Duodenal mucosa (tissue), 2 donors: ENCODE measurements at regions not wholly inside any gene's neighbourhood (a gene's known extent, or its start where the extent isn't known, plus 50 kb on each side); places are given as distances from the start of the nearest gene placed in this dataset.
"Not testable (repeated sequence)": the region's sequence is repeated elsewhere in the genome, so short reads cannot be mapped to it uniquely, and the experiment has no call there.

ENCODE experiments used
- H3K27ac ChIP-seq: one replicate; pipeline ENCODE4 v1.7.0; 2013; ENCODE audit warnings: low read depth, low read length
- H3K27me3 ChIP-seq, 2 donors: one replicate each; pipeline ENCODE4 v1.7.0; 2013; ENCODE audit warnings: low read length in 2 of 2, control low read depth in 1 of 2; ENCODE audit not compliant: insufficient read depth in 2 of 2, control insufficient read depth in 1 of 2
- H3K36me3 ChIP-seq, 2 donors: one replicate each; pipeline ENCODE4 v1.7.0; 2013; ENCODE audit warnings: low read length in 2 of 2, control low read depth in 1 of 2; ENCODE audit not compliant: insufficient read depth in 2 of 2, control insufficient read depth in 1 of 2
- H3K4me1 ChIP-seq, 2 donors: one replicate each; pipeline ENCODE4 v1.7.0; 2013; ENCODE audit warnings: low read length in 2 of 2, control low read depth in 1 of 2; ENCODE audit not compliant: insufficient read depth in 2 of 2, control insufficient read depth in 1 of 2
- H3K4me3 ChIP-seq, 2 donors: one replicate each; pipeline ENCODE4 v1.7.0; 2013; ENCODE audit warnings: low read length in 2 of 2, low read depth in 1 of 2
- H3K9ac ChIP-seq, 2 donors: one replicate each; pipeline ENCODE4 v1.7.0; 2013; ENCODE audit warnings: low read length in 2 of 2, low read depth in 1 of 2
- H3K9me3 ChIP-seq, 2 donors: one replicate each; pipeline ENCODE4 v1.7.0; 2013; ENCODE audit warnings: low read length in 2 of 2, control low read depth in 1 of 2; ENCODE audit not compliant: control insufficient read depth in 1 of 2

DNA sequence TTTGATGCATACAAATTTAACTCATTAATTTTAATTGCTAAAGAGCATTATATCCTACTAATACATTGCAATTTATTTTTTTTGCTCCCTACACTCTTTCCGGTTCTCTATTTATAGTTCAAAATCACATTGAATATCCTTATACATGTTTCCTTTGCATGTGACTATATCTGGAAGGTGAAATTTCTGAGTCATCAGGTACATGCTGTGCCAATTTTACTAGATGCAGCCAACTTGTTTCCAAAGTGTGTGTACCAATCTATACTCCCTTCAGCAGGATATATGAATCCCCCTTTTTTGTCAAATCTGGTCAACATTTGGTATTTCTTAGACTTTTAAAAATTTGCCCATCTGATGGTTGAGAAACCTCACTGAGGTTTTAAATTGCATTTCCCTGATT, 602.9 kb upstream of the CAMK1G start:
- H3K4me3 ChIP-seq = no peak overlapping the region
- H3K27ac ChIP-seq = no peak overlapping the region
- H3K9me3 ChIP-seq = no peaks in the 10 kb centered on the region
- H3K9ac ChIP-seq = no peak overlapping the region
- H3K27me3 ChIP-seq = no peaks in the 10 kb centered on the region
- no peaks in the 10 kb centered on the region for H3K36me3 ChIP-seq
- H3K4me1 ChIP-seq = no peaks in the 10 kb centered on the region

DNA sequence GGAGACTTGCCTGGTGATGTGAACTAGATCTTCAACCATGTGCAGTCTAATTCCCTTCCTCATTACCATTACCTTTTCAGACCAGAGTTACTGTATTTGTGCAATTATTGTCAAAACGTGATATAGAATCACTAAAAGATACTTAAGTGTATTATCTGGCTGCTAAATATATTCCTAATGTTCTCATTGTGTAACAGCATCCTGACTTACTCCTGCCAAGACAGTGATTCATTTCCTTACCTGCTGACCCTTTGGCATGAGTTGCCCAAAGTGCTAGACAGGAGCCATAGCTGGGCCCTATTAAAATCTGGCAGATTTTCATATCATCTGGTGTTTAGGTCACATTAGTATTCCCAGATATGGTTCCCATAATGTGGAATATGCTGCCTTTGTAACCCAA, 598.3 kb upstream of the CAMK1G start:
- no peak overlapping the region for H3K9ac ChIP-seq
- H3K9me3 ChIP-seq = no peaks in the 10 kb centered on the region
- no peaks in the 10 kb centered on the region for H3K27me3 ChIP-seq
- no peak overlapping the region for H3K27ac ChIP-seq
- no peak overlapping the region for H3K4me3 ChIP-seq
- H3K4me1 ChIP-seq = peaks cover 4 to 10% of the 10 kb centered on the region in 2 donors
- H3K36me3 ChIP-seq = no peaks in the 10 kb centered on the region

DNA sequence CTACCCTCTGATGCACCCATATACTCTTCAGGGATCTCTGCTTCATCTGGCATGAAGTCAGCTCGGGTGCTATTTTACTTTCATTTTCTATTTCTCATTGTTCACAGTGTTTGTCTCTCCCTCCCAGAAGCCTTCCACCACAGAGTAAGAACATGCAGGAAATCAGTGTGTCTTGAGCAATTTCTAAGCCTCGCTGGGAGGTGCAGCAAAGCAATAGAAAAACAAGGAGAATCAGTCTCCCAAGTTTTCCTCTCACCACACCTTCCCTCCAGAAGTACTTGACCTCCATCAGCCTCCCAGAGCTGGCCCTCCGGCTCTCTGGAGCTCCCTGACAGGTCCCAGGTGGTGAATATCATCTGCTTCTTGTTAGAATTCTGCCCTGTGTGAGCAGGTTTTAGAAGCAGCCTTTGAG, 594.7 kb upstream of the CAMK1G start:
- no peaks in the 10 kb centered on the region for H3K27me3 ChIP-seq
- peak overlapping the region in 1 of 2 donors; percentile 7 for H3K9ac ChIP-seq
- peaks cover 4 to 10% of the 10 kb centered on the region in 2 donors for H3K4me1 ChIP-seq
- H3K9me3 ChIP-seq = no peaks in the 10 kb centered on the region
- no peaks in the 10 kb centered on the region for H3K36me3 ChIP-seq
- H3K4me3 ChIP-seq = peak overlapping the region; percentile 55 to 65
- no peak overlapping the region for H3K27ac ChIP-seq

DNA sequence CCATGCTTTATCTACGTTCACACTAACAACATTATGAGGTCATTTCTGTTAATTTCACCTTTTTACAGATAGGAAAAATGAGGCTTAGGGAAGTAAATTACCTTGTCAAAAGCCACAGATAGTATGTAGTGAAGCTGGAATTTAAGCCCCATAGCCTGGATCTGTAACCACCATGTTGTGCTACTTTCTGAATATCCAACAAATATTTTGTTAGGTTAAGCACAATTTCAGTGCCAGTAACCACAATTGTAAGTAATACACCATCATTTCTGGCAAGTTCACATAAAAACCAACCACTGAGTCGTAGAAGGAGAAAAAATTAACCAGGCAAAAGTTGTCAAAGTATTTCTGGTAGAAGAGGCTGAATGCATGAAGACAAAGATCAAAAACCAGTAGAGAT, 593.1 kb upstream of the CAMK1G start:
- no peaks in the 10 kb centered on the region for H3K9me3 ChIP-seq
- H3K4me3 ChIP-seq = no peak overlapping the region
- no peak overlapping the region for H3K27ac ChIP-seq
- H3K27me3 ChIP-seq = no peaks in the 10 kb centered on the region
- no peaks in the 10 kb centered on the region for H3K36me3 ChIP-seq
- peaks cover 4 to 10% of the 10 kb centered on the region in 2 donors for H3K4me1 ChIP-seq
- no peak overlapping the region for H3K9ac ChIP-seq

DNA sequence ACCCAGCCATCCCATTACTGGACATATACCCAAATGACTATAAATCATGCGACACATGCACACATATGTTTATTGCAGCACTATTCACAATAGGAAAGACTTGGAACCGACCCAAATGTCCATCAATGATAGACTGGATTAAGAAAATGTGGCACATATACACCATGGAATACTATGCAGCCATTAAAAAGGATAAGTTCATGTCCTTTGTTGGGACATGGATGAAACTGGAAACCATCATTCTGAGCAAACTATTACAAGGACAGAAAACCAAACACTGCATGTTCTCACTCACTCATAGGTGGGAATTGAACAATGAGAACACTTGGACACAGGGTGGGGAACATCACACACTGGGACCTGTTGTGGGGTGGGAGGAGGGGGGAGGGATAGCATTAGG, 586.5 kb upstream of the CAMK1G start:
- not testable (repeated sequence) for H3K27me3 ChIP-seq, H3K4me3 ChIP-seq, H3K4me1 ChIP-seq, H3K36me3 ChIP-seq, H3K9ac ChIP-seq, H3K9me3 ChIP-seq, H3K27ac ChIP-seq

DNA sequence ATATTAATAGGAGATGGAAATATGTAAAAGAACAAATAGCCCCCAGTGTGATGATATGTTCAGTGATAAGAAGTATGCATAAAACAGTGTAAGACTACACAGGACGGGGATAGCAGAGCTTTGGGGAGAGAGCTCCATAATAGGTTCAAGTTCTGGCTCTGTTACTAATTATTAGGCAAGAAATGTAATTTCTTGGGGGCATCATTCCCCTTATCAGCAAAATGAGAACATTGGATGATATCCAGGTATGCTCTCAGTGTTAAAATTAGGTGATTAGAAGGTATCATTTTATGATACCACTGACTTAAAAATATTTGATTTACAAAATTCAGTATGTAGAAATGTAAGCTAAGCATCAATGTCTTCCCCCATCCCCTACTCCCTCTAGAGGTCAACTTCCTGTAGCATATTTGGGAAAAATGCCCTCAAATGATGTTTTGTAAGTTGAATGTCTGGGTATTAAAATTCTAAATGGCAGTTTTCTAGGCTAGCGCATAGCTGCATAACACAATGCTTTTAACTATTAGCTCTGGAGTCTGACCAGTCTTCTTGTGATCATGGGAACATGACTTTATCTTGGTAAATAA, 585.7 kb upstream of the CAMK1G start:
- no peak overlapping the region for H3K27ac ChIP-seq
- no peaks in the 10 kb centered on the region for H3K4me1 ChIP-seq
- no peak overlapping the region for H3K9ac ChIP-seq
- no peak overlapping the region for H3K4me3 ChIP-seq
- no peaks in the 10 kb centered on the region for H3K9me3 ChIP-seq
- no peaks in the 10 kb centered on the region for H3K27me3 ChIP-seq
- H3K36me3 ChIP-seq = no peaks in the 10 kb centered on the region

DNA sequence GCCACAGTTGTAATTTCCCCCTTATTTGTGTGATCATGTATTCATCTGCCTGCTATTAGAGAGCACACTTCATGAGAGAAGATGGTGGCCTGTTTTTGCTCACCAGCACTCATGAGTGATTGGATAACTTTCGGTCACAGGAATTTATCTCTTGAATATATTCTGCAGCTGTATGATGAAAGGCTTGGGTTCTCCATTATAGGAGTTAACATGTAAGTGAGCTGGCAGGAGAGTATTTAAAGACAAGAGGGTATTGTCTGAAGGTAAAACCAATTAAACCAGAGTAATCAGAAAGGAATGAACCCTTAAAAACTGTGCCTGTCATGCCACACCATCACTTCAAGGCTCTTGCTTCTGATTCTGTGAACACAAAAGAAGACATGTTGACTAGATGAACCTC, 574.9 kb upstream of the CAMK1G start:
- no peaks in the 10 kb centered on the region for H3K27me3 ChIP-seq

DNA sequence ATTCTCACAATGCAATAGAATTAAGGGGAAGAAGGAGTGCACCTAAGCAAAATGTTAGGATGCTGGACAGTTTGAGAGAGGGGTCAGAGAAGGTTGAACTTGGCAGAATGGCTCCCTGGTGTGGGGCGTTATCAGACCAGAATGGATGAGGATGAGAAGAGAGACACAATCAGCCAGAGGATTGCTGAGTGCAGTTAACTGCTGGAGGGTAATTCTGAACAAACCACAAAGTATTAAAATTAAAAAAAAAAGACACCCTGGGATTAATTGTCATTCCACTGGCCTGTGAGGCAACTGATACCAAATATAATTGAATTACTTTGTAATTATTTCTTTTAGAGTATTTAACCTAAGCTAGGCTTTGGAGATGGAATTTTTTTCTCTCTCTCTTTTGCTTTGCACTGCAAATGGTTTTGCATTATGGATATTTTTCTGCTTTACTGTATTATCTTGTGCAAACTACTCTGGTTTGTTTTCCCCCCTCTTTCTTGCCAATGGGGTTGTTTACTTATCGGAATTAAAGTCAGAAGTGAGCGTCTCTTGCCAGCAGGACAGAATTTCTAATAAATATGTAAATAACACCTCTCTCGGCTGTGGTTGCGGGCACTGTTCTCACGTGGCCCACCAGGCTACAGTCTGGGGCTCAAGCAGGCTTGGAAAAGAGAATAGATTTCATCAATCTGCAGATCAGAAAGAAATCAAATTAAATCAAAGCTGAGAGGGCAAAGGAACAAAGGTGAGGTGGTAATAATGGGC, 572.9 kb upstream of the CAMK1G start:
- H3K27ac ChIP-seq = no peak overlapping the region
- no peaks in the 10 kb centered on the region for H3K4me1 ChIP-seq
- no peaks in the 10 kb centered on the region for H3K9me3 ChIP-seq
- H3K27me3 ChIP-seq = no peaks in the 10 kb centered on the region
- no peak overlapping the region for H3K4me3 ChIP-seq
- no peak overlapping the region for H3K9ac ChIP-seq
- no peaks in the 10 kb centered on the region for H3K36me3 ChIP-seq

More for the DNA sequence above, 574.9 kb upstream of the CAMK1G start:
- Histone ChIP-seq H3K9ac (no peak overlapping the region), H3K4me1 (no peaks in the 10 kb centered on the region), H3K27ac (no peak overlapping the region), H3K4me3 (no peak overlapping the region), H3K36me3 (no peaks in the 10 kb centered on the region), H3K9me3 (no peaks in the 10 kb centered on the region)

DNA sequence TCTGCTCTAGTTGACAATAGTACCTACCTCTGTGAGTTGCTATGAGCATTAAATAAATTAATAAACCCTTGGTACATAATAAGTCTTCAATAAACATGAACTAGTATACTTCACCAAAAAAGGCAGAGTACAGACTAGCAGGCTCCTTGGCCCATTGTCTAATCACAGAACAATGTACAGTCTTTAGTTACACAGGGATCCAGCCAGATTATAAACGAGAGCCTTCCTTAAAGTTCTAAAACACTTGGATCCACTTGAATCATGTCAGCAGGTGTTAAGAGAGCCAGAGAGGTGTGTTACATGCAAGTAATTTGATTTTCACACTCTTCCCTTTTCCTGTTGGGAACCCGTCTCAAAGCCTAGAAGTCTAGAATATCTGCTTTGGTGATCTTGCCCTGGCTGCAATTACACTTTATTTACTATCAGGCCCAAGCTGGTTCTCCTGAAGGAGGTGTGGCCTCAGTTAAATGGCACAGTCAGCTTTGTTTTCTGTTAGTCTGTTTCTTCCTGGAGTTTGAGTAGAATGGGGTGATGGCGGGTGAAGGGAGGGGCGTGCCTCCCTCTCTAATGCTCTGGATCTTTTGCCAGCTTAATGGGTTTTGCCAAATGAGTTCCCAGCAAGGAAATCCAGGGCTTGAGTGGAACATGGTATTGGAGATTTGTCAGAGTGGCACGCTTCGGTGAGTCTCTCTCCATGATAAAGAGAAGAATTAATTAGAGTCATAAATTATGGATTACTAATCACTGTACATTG, 570.9 kb upstream of the CAMK1G start:
- no peaks in the 10 kb centered on the region for H3K9me3 ChIP-seq

DNA sequence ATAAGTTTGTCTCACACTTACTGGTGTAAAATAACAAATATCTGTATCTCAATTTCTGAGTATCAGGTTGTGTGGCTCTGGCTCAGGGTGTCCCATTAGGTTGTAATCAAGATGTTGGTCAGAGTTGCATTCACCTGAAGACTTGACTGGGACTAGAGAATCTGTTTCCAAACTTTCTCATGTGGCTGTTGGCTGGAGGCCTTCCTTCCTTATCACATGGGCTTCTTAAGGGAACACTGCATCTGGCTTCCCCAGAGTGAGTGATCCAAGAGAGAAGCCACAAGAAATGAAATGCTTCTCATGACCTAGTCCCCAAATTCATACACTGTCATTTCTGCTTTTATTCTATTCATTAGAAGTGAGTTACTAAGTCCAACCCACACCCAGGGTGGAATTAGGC, 568.4 kb upstream of the CAMK1G start:
- H3K27me3 ChIP-seq = no peaks in the 10 kb centered on the region
- H3K36me3 ChIP-seq = no peaks in the 10 kb centered on the region
- no peak overlapping the region for H3K9ac ChIP-seq
- no peaks in the 10 kb centered on the region for H3K9me3 ChIP-seq
- H3K4me3 ChIP-seq = no peak overlapping the region
- no peaks in the 10 kb centered on the region for H3K4me1 ChIP-seq
- H3K27ac ChIP-seq = no peak overlapping the region

More for the DNA sequence above, 570.9 kb upstream of the CAMK1G start:
- Histone ChIP-seq H3K4me1 (no peaks in the 10 kb centered on the region), H3K27me3 (no peaks in the 10 kb centered on the region), H3K9ac (no peak overlapping the region), H3K36me3 (no peaks in the 10 kb centered on the region), H3K4me3 (no peak overlapping the region), H3K27ac (no peak overlapping the region)
